SK-N-SH (cell line): ENCODE measurements at regions not wholly inside any gene's neighbourhood (a gene's known extent, or its start where the extent isn't known, plus 50 kb on each side); places are given as distances from the start of the nearest gene placed in this dataset.

ENCODE experiments used
- CTCF ChIA-PET: fragments of 300-600, 350-600 bp; formaldehyde crosslinking; extraction: SDS; loops from one replicate; lab custom pipeline; 2021; lab: Yijun Ruan, JAX
- POLR2A ChIA-PET: fragments of 350-600 bp; sonication (Branson Sonifier 250); formaldehyde crosslinking; extraction: SDS; loops from one replicate; lab custom pipeline; 2020; ENCODE audit warnings: antibody characterized with exemption, inconsistent platforms; lab: Yijun Ruan, JAX
- DNase-seq: peaks from one replicate; pipeline ENCODE4 v3.0.0; 2012
- H2AFZ ChIP-seq: fragments of 200-600 bp; sonication (generic); 2 replicates; pipeline ENCODE4 v1.8.1; 2016; ENCODE audit warnings: antibody characterized with exemption, mild to moderate bottlenecking, low read depth
- H3F3A ChIP-seq: fragments of 200-600 bp; sonication (generic); replicated peaks from 2 replicates; pipeline ENCODE3; 2016; ENCODE audit warnings: antibody characterized with exemption, mild to moderate bottlenecking; ENCODE audit not compliant: insufficient read depth
- H3K27ac ChIP-seq, 2 experiments: fragments of 200-500 bp in 1 of 2; fragments of 200-600 bp in 1 of 2; sonication (Bioruptor generic) in 1 of 2; sonication (generic), shearing (Covaris generic) in 1 of 2; 2 replicates each; pipeline versions ENCODE4 v1.5.1 to v1.6.1; 2014 to 2016; ENCODE audit warnings: low read depth in 2 of 2, inconsistent platforms in 1 of 2, low read length in 1 of 2, mild to moderate bottlenecking in 1 of 2, mixed read lengths in 1 of 2
- H3K27me3 ChIP-seq: fragments of 200-600 bp; sonication (generic), shearing (Covaris generic); 2 replicates; pipeline ENCODE4 v1.6.1; 2016; ENCODE audit warnings: mixed run types; ENCODE audit not compliant: insufficient read depth
- H3K36me3 ChIP-seq, 2 experiments: fragments of 200-500 bp in 1 of 2; fragments of 200-600 bp in 1 of 2; sonication (Bioruptor generic) in 1 of 2; sonication (generic) in 1 of 2; replicated peaks in 1 of 2; 2 replicates each; pipeline versions ENCODE3 to v1.5.1; 2014 to 2016; ENCODE audit warnings: low read length in 1 of 2, mild to moderate bottlenecking in 1 of 2; ENCODE audit not compliant: insufficient read depth in 2 of 2, control insufficient read depth in 1 of 2
- H3K4me1 ChIP-seq, 2 experiments: fragments of 200-500 bp in 1 of 2; fragments of 200-600 bp in 1 of 2; sonication (Bioruptor generic) in 1 of 2; sonication (generic), shearing (Covaris generic) in 1 of 2; 2 replicates each; pipeline versions ENCODE4 v1.5.1 to v1.6.1; 2014 to 2016; ENCODE audit warnings: low read depth in 1 of 2, low read length in 1 of 2, mixed run types in 1 of 2; ENCODE audit not compliant: insufficient read depth in 2 of 2, control insufficient read depth in 1 of 2
- H3K4me2 ChIP-seq: fragments of 200-600 bp; sonication (generic), shearing (Covaris generic); 2 replicates; pipeline ENCODE4 v1.6.1; 2017; ENCODE audit warnings: mixed run types
- H3K4me3 ChIP-seq, 2 experiments: fragments of 200-500 bp in 1 of 2; fragments of 200-600 bp in 1 of 2; sonication (Bioruptor generic) in 1 of 2; sonication (generic), shearing (Covaris generic) in 1 of 2; 2 replicates each; pipeline versions ENCODE4 v1.5.1 to v1.8.1; 2014 to 2016; ENCODE audit warnings: low read depth in 2 of 2, inconsistent platforms in 1 of 2, low read length in 1 of 2, mild to moderate bottlenecking in 1 of 2, mixed read lengths in 1 of 2, moderate library complexity in 1 of 2
- H3K79me2 ChIP-seq: fragments of 200-600 bp; sonication (generic); 2 replicates; pipeline ENCODE4 v1.8.1; 2017; ENCODE audit warnings: mild to moderate bottlenecking; ENCODE audit not compliant: insufficient read depth
- H3K9ac ChIP-seq: fragments of 200-600 bp; sonication (generic); 2 replicates; pipeline ENCODE4 v1.6.1; 2017; ENCODE audit warnings: mixed run types
- H3K9me2 ChIP-seq: fragments of 200-600 bp; sonication (generic); 2 replicates; pipeline ENCODE4 v1.6.1; 2017; ENCODE audit warnings: mixed run types
- H3K9me3 ChIP-seq: fragments of 200-600 bp; sonication (generic); 2 replicates; pipeline ENCODE4 v1.6.1; 2017; ENCODE audit warnings: mixed run types, mild to moderate bottlenecking, moderate library complexity
- H4K20me1 ChIP-seq: fragments of 200-600 bp; sonication (generic); 2 replicates; pipeline ENCODE4 v1.6.1; 2017; ENCODE audit warnings: mild to moderate bottlenecking, mixed run types; ENCODE audit not compliant: insufficient read depth
- EP300 ChIP-seq, 2 experiments: IDR thresholded peaks; 2 replicates each; pipeline versions ENCODE4 v1.4.0 to v1.6.1; 2012; ENCODE audit warnings: borderline replicate concordance in 1 of 2, low read depth in 1 of 2, low read length in 1 of 2
- FOXJ3 ChIP-seq: sonication (generic); formaldehyde crosslinking; IDR thresholded peaks from 2 replicates; pipeline ENCODE4 v1.5.1; 2020; ENCODE audit warnings: mild to moderate bottlenecking, missing genetic modification reagents
- GATA2 ChIP-seq: sonication (generic); formaldehyde crosslinking; IDR thresholded peaks from 2 replicates; pipeline ENCODE4 v1.5.0; 2020; ENCODE audit warnings: mild to moderate bottlenecking, missing genetic modification reagents
- IRF3 ChIP-seq: fragments of 150-350 bp; IDR thresholded peaks from 2 replicates; pipeline ENCODE4 v1.6.1; 2016; ENCODE audit warnings: mild to moderate bottlenecking, low read depth, low read length
- JUND ChIP-seq: IDR thresholded peaks from 2 replicates; pipeline ENCODE4 v1.4.0; 2012
- MAX ChIP-seq: IDR thresholded peaks from 2 replicates; pipeline ENCODE4 v1.4.0; 2012; ENCODE audit warnings: low read depth
- MXI1 ChIP-seq: IDR thresholded peaks from 2 replicates; pipeline ENCODE4 v1.6.1; 2012; ENCODE audit warnings: mild to moderate bottlenecking, low read depth, low read length, improper control_type of control experiment
- NFIC ChIP-seq: IDR thresholded peaks from 2 replicates; pipeline ENCODE4 v1.4.0; 2012; ENCODE audit warnings: borderline replicate concordance
- NRF1 ChIP-seq: IDR thresholded peaks from 2 replicates; pipeline ENCODE4 v1.6.1; 2012; ENCODE audit warnings: low read depth, mild to moderate bottlenecking, low read length
- PBX3 ChIP-seq: IDR thresholded peaks from 2 replicates; pipeline ENCODE4; 2012
- RAD21 ChIP-seq: IDR thresholded peaks from 2 replicates; pipeline ENCODE4 v1.6.1; 2012; ENCODE audit warnings: mild to moderate bottlenecking, low read length
- RCOR1 ChIP-seq: fragments of 150-350 bp; IDR thresholded peaks from 2 replicates; pipeline ENCODE4 v1.6.1; 2017; ENCODE audit warnings: antibody characterized with exemption, low read length
- RFX5 ChIP-seq: IDR thresholded peaks from 2 replicates; pipeline ENCODE4 v1.6.1; 2012; ENCODE audit warnings: mild to moderate bottlenecking, improper control_type of control experiment, low read length
- RXRA ChIP-seq: IDR thresholded peaks from 2 replicates; pipeline ENCODE4 v1.4.0; 2012; ENCODE audit warnings: low read depth, mild to moderate bottlenecking, borderline replicate concordance
- SIN3A ChIP-seq: IDR thresholded peaks from 2 replicates; pipeline ENCODE4 v1.6.1; 2012; ENCODE audit warnings: low read depth, mild to moderate bottlenecking, low read length, moderate library complexity, borderline replicate concordance
- SMC3 ChIP-seq: IDR thresholded peaks from 2 replicates; pipeline ENCODE4 v1.6.1; 2012; ENCODE audit warnings: low read depth, low read length, improper control_type of control experiment
- TAF1 ChIP-seq: IDR thresholded peaks from 2 replicates; pipeline ENCODE4 v1.6.1; 2012; ENCODE audit warnings: low read depth, mild to moderate bottlenecking, low read length, moderate library complexity, borderline replicate concordance
- TCF12 ChIP-seq: IDR thresholded peaks from 2 replicates; pipeline ENCODE4 v1.4.0; 2012
- WGBS: methylation state at CpG from one replicate; pipeline ENCODE4 v1.1.6; 2017; ENCODE audit warnings: low lambda C conversion rate; 5-methylcytosine and 5-hydroxymethylcytosine counted together

GRCh38 chr5:74186356-74187315 is 453.9 kb downstream of the ENC1 start:
- no peak overlapping the region for H3K9ac ChIP-seq
- no peaks in the 10 kb centered on the region for H3K36me3 ChIP-seq
- peaks cover 0 to 16% of the 10 kb centered on the region in 2 experiments; a peak in 1 of 4 replicates for H3K4me1 ChIP-seq
- H3K79me2 ChIP-seq = no peaks in the 10 kb centered on the region
- TF ChIP-seq FOXJ3 = no peak
- no peak for TF ChIP-seq NRF1
- TF ChIP-seq IRF3 = no peak
- TF ChIP-seq RAD21 = no peak
- no peak for TF ChIP-seq MXI1
- no peak for TF ChIP-seq MAX
- TF ChIP-seq JUND = no peak
- no peak for TF ChIP-seq SIN3A
- TF ChIP-seq NFIC = no peak
- no peak overlapping the region for H3K4me2 ChIP-seq
- no peaks in the 10 kb centered on the region for H3F3A ChIP-seq
- CTCF ChIA-PET = interaction anchor here (0.6 to 1.7 kb wide), 3 partner anchors 10 to 315 kb away, joined by 3 to 5 read pairs (median 4); no protein-coding TSS in a partner anchor
- H3K4me3 ChIP-seq = no peak overlapping the region
- WGBS = 76% methylated on average over 6 of the region's 6 CpGs
- H2AFZ ChIP-seq = no peak overlapping the region
- POLR2A ChIA-PET = no interaction called here
- H4K20me1 ChIP-seq = no peaks in the 10 kb centered on the region
- H3K27ac ChIP-seq = peak overlapping the region; percentile 32 to 95
- no peak for DNase-seq
- no peaks in the 10 kb centered on the region for H3K9me2 ChIP-seq
- H3K9me3 ChIP-seq = no peaks in the 10 kb centered on the region
- H3K27me3 ChIP-seq = no peaks in the 10 kb centered on the region

- Histone ChIP-seq H3K4me1 (peaks cover 0 to 16% of the 10 kb centered on the region in 2 experiments; a peak in 1 of 4 replicates), H3K9ac (no peak overlapping the region), H4K20me1 (no peaks in the 10 kb centered on the region), H3K4me3 (no peak overlapping the region), H2AFZ (no peak overlapping the region), H3K9me3 (no peaks in the 10 kb centered on the region), H3K9me2 (no peaks in the 10 kb centered on the region), H3K79me2 (no peaks in the 10 kb centered on the region), H3K36me3 (no peaks in the 10 kb centered on the region), H3F3A (no peaks in the 10 kb centered on the region), H3K27ac (peak overlapping the region in 1 of 2 experiments; percentile 95; a peak in 2 of 4 replicates), H3K27me3 (no peaks in the 10 kb centered on the region)
- peak; percentile 47 for DNase-seq
- POLR2A ChIA-PET = no interaction called here
- WGBS = 24% methylated on average over 2 of the region's 2 CpGs
- TF ChIP-seq RCOR1 (peak; percentile 54; the same call in 1 of the 2 replicates), PBX3 (no peak), SMC3 (peak; percentile 5; the same call in 1 of the 2 replicates), RXRA (no peak), MXI1 (peak; percentile 44; the same call in 1 of the 2 replicates), TAF1 (no peak), TCF12 (no peak), GATA2 (CRISPR knock-in tag) (peak; percentile 19; the same call in 1 of the 2 replicates), RFX5 (no peak), RAD21 (peak; percentile 42), MAX (no peak), EP300 (IDR thresholded peaks at IDR 0.05; ENCODE audit: borderline replicate concordance in 1 of 2, low read depth in 1 of 2, low read length in 1 of 2) (peak in 1 of 2 experiments; percentile 73; a peak in 1 of 4 replicates), IRF3 (no peak)
- TF ChIP-seq, all 33 proteins: peak for 6
- CTCF ChIA-PET = interaction anchor here (0.6 to 1.7 kb wide), 5 partner anchors 11 to 1194 kb away, joined by 3 to 5 read pairs (median 3); no protein-coding TSS in a partner anchor
- no peak overlapping the region for H3K4me2 ChIP-seq
Observed at GRCh38 chr5:74185599-74185998, 454.9 kb downstream of the ENC1 start.
